ENCODE measurements at regions not wholly inside any gene's neighbourhood (a gene's known extent, or its start where the extent isn't known, plus 50 kb on each side); places are given as distances from the start of the nearest gene placed in this dataset.
"Not testable (repeated sequence)": the region's sequence is repeated elsewhere in the genome, so short reads cannot be mapped to it uniquely, and the experiment has no call there.

DNA sequence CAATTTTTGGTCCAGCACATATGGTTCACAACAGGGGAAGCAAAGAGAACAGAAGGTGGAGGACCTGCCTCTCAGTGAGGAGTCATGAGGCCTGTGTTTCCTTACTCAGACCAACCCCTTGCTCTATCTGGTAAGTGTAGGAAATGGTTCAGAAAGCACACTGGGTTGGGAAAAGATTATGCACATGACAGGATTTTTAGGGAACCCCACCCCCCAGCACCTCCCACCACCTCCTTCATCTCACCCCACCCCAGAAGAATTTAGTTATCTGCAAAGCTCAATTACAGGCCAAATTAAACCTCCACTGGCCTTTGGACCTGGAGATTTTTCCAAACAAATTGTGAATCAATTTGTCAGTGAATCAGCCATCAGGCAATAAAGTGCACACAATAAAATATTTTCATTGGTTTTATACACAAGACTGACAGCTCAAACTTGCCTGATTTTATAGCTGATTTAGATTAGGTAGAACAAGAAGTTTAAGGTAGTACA is 132.8 kb downstream of the DACT1 start:
- no peak overlapping the region for H3K4me3 ChIP-seq (replicated peaks in 1 of 2; ENCODE audit: low read depth in 2 of 2, low read length in 2 of 2)
- DNase-seq (ENCODE audit: low read depth in 2 of 2), result no peak
- TF ChIP-seq, protein P1, sequence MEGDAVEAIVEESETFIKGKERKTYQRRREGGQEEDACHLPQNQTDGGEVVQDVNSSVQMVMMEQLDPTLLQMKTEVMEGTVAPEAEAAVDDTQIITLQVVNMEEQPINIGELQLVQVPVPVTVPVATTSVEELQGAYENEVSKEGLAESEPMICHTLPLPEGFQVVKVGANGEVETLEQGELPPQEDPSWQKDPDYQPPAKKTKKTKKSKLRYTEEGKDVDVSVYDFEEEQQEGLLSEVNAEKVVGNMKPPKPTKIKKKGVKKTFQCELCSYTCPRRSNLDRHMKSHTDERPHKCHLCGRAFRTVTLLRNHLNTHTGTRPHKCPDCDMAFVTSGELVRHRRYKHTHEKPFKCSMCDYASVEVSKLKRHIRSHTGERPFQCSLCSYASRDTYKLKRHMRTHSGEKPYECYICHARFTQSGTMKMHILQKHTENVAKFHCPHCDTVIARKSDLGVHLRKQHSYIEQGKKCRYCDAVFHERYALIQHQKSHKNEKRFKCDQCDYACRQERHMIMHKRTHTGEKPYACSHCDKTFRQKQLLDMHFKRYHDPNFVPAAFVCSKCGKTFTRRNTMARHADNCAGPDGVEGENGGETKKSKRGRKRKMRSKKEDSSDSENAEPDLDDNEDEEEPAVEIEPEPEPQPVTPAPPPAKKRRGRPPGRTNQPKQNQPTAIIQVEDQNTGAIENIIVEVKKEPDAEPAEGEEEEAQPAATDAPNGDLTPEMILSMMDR (IDR thresholded peaks at IDR 0.05; ENCODE audit: low read depth, low read length), result no peak

DNA sequence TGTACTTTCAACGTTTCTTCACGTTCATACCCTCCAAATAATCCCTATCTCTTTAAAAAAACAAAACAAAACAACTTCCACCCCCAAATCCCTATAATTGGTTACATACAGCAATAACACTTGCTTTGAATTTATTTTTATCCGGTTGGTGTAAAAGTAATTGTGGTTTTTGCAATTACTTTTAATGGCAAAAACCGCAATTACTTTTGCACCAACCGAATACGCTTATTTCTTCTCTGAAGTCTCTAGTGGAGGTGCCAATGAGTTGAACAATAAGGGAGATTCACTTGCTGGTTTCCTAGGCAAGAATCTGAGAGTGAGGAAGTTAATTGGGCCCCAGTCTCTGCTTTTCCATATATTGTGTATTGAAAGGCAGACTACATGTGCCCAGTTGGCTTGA is 133.3 kb downstream of the DACT1 start:
- H3K4me3 ChIP-seq (replicated peaks in 1 of 2; ENCODE audit: low read depth in 2 of 2, low read length in 2 of 2), result no peak overlapping the region
- TF ChIP-seq, protein P1 (IDR thresholded peaks at IDR 0.05; ENCODE audit: low read depth, low read length), result no peak
- no peak for DNase-seq (ENCODE audit: low read depth in 2 of 2)

DNA sequence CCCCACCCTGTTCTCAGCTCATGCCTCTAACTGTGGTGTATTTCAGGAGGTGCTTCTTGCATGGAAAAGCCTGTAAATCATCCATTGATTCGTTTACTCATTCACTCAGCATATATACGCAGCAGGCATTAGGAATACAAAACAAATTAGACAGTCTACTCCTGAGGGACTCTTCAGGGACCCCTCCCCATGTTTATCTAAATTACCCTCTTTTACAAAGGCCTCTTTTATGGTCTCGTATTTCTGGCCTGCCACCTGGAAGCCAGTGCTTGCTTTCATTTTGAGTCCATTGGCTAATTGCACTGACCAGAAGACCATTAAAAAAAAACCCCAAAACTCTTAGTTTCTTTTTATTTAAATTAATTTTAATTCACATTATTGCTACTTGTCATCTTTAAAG is 134.4 kb downstream of the DACT1 start:
- TF ChIP-seq, protein P1 (IDR thresholded peaks at IDR 0.05; ENCODE audit: low read depth, low read length), result no peak
- H3K4me3 ChIP-seq (replicated peaks in 1 of 2; ENCODE audit: low read depth in 2 of 2, low read length in 2 of 2), result no peak overlapping the region
- DNase-seq (ENCODE audit: low read depth in 2 of 2), result no peak

DNA sequence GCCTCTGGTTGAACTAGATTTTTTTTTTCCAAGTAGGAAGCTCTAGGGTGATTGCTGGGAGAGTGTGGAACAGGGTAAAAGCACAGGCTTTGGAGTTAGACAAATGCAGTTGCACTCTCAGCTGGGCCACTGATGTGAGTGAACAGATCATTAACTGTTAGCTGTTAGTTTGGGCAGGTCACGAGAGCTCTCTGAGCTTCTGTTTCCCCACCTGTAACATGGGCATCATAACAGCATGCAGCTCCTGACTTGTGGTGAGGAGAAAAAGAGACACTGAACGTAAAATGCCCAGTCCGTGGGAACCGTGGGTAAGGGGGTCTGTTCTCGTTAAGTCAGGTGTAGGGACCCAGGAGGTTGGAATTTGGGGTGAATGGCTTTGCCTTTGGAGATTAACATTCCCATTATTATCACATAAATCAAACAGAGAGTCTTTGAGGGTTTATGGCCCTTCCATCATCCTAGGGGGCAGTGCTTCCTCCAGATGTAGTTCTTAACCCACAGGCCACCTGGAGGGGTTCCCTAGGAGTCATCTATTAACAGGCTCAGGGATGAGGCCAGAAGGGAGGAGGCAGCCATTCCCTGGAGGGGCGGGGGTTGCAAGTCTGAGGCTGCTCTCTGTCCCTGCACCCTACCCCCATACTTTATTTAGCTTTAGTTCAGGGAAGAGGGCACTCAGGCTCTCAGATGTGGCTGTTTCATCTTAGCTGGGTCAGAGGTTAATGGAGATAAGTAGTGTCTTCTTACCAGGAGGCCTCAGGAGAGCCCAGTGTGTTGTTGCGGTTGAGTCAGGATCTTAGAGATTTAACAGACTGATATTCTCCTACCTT is 135.2 kb downstream of the DACT1 start:
- DNase-seq (ENCODE audit: low read depth in 2 of 2), result no peak
- TF ChIP-seq, protein P1 (IDR thresholded peaks at IDR 0.05; ENCODE audit: low read depth, low read length), result no peak
- H3K4me3 ChIP-seq (replicated peaks in 1 of 2; ENCODE audit: low read depth in 2 of 2, low read length in 2 of 2), result no peak overlapping the region

DNA sequence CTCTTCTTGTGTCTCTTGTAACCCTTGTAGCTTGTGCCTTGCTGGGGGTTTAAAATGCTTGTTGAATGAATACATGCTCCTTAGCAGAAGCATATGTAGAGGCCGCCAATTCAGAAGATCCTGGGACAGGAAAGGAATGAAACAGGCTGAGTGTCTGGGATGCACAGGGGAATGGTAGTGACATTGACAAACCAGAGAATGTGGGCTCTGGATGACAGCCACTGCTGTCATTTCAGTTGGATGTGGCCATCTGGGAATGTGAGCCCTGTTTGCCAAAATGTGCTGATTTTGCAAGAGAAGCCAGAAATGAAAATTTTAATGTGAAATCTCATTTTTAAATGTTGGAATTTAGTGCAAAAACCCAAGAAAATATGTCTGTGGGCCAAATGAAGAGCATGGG is 136.8 kb downstream of the DACT1 start:
- no peak overlapping the region for H3K4me3 ChIP-seq (replicated peaks in 1 of 2; ENCODE audit: low read depth in 2 of 2, low read length in 2 of 2)
- TF ChIP-seq, protein P1 (IDR thresholded peaks at IDR 0.05; ENCODE audit: low read depth, low read length), result no peak
- no peak for DNase-seq (ENCODE audit: low read depth in 2 of 2)

DNA sequence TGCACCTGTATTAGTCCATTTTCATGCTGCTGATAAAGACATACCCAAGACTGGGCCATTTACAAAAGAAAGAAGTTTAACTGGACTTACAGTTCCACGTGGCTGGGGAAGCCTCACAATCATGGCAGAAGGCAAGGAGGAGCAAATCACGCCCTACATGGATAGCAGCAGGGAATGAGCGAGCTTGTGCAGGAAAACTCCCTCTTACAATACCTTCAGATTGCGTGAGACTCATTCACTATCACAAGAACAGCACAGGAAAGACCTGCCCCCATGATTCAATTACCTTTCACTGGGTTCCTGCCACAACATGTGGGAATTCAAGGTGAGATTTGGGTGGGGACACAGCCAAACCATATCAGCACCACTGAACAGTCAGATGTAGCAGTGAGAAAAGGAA is 137.4 kb downstream of the DACT1 start:
- H3K4me3 ChIP-seq (replicated peaks in 1 of 2; ENCODE audit: low read depth in 2 of 2, low read length in 2 of 2); DNase-seq (ENCODE audit: low read depth in 2 of 2): not testable (repeated sequence)

DNA sequence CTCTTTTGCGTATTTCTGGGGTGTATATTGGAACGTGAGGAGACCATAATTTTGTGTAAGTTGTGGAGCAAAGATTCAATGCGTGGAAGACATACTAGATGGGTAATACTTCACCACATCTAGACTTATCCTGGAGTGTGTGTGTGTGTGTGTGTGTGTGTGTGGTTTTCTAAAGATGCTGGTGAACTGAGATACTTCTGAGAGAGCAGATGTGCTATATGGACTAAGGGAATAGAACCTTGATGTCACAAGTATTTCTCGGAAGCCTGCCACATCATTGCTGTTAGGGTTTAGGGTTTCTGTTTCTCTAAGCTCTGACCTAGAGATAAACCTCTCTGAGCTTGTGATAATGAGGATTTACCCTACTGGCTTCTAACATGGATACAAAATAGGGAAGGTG is 138.8 kb downstream of the DACT1 start:
- no peak overlapping the region for H3K4me3 ChIP-seq (replicated peaks in 1 of 2; ENCODE audit: low read depth in 2 of 2, low read length in 2 of 2)
- TF ChIP-seq, protein P1 (IDR thresholded peaks at IDR 0.05; ENCODE audit: low read depth, low read length), result no peak

More for the DNA sequence above, 138.8 kb downstream of the DACT1 start:
- no peak for DNase-seq (ENCODE audit: low read depth in 2 of 2)

Data from cardiac fibroblast (primary cell).